HG03520 (cell line): ENCODE measurements at regions not wholly inside any gene's neighbourhood (a gene's known extent, or its start where the extent isn't known, plus 50 kb on each side); places are given as distances from the start of the nearest gene placed in this dataset.

Experiments
- ATAC-seq: cut with Tn5 transposase; IDR thresholded peaks from one replicate; pipeline ENCODE4 v1.9.1; 2021; ENCODE audit warnings: mild to moderate bottlenecking, moderate library complexity; ENCODE audit not compliant: unreplicated experiment

GRCh38 chr5:61596265-61596664 is 264.2 kb downstream of the ZSWIM6 start:
- no peak for ATAC-seq

- no peak for ATAC-seq
Observed at GRCh38 chr5:61597684-61598083, 265.6 kb downstream of the ZSWIM6 start.

- no peak for ATAC-seq
Observed at GRCh38 chr5:61598126-61598525, 266.1 kb downstream of the ZSWIM6 start.

GRCh38 chr5:61599370-61600122 is 267.5 kb downstream of the ZSWIM6 start:
- ATAC-seq = no peak

- no peak for ATAC-seq
Observed at GRCh38 chr5:61600123-61600444, 268.0 kb downstream of the ZSWIM6 start.

DNA sequence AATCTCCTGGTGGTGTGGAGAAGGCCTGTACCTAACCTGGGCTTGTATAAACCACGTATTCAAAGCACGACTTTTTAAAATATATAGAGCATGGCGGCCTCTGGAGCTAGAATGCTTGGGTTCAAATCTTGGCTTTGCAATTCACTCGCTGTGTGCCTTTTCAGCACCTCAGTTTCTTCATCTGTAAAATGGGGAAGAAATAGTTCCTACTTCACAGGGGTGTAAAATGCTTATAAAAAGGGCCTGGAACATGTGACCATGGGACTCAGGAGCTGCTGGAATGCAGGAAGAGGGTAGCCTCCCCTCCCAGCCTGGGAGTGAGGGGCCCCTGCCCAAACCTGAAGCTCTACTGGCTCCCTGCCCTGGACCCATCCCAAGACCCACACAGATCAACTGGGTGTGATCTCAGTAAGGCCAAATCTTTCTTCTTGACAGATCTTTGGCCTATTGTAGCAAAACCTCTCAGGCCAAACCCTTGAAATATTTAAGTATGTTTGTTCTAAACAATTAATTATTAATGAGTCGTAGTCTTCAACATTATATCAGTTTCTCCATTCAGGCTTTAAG is 269.0 kb downstream of the ZSWIM6 start:
- no peak for ATAC-seq

DNA sequence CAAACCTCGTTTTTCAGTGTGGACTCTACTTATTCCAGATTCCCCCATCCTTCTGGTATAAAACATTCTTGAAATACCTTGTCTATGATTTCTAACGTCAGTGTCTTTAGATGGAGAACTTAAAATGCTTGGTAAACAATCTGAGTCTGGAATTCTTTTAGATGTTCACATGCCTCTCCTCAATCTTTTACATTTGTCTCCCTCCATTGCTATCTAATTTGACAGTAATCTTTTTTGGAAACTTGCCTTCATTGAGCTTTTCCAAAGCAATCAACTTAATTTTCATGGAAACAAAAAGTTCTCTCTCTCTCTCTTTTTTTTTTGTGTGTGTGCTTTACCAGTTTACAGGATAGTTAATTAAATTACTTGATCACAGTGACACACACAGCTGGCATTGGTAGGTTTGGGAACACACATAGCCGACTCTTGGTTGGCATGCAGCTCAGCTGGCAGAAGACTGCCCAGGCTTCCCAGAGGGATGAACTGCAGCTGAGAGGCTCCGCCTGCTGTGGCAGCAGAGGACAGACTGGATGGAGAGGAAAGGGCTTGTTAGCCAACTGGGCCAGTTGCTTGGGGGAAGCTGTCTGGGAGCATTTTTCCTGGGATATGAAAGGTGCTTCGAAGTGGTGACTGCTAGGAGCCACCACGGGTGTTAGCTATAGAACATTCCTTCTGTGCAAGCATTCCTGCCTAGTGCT is 271.3 kb downstream of the ZSWIM6 start:
- no peak for ATAC-seq

DNA sequence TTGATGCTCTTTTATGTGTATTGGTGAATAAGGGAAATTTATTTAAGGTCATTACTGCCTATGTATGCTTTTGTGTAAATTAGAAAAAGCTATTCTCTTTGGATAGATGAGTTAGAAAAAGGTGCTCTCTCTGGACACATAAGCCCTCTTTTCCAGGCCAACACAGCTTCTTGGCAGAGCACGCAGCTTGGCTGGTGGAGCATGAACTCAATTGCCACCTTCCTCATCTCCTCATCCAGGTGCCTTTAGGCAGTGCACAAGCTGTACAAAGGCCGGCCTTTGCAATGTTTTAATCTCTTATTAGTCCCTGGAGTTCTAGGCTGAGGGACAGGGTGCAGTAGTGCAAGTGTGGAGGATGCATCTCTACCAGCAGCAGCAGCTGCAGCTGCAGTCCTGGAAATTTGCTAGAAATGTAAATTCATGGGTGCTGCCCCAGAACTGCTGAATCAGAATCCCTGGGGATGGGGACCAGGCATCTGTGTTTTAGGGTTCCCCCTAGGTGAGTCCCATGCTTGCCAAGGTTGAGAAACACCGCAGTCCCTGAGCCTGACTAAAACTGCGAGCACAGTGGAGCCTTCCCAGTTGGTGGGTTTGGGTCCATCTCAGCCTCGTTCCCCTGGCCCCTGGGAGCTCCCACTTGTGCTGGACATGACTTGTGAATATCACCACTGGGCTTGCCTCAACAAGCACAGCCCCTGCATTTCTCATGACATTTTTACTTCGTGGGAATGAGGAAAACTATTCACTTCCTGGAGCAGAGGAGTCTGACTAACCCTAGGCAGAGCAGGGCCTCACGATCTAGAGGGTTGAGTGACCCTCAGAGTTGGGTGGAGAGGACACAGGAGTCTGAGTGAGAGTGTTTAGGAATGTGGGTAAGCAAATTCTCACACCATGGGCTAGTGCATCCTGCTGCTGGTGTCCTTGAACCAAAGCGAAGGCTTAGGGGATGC is 272.3 kb downstream of the ZSWIM6 start:
- no peak for ATAC-seq

DNA sequence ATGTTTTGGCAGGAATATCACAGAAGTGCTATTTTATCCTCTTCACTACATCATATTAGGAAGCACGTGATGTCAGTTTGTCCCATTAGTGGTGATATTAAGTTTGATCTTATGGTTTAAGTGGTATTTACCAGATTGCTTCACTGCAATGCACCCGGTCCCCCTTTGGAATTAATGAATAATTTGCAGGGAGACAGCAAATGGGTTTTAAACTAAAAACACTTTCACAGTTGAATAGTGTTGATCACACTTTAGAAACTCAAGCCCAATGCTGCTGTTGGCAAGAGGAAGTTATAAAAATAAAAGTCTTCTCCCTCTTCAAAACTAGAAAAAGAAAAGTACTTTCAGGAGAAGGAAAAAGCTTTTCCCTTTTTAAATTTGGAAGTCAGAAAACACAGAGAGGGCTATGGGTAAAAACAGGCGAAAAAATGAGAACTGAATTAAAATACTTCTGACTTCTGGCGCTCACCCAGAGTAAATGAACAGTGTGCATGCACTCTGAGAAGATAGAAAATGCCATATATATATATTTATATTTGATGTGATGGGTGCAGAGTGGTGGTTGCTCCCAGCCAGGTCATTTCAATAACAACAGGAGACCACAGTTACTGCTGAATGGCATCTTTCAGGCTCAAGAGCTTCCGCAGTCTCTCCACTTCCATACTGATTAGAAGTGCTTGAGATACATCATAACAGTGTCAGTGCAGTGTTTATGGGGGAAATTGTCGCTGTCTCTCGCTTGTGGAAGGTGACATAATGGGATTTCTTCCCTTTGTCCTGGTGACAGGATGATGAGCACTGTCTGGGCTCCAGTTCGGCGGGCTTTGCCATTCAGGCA is 278.0 kb downstream of the ZSWIM6 start:
- ATAC-seq = no peak

DNA sequence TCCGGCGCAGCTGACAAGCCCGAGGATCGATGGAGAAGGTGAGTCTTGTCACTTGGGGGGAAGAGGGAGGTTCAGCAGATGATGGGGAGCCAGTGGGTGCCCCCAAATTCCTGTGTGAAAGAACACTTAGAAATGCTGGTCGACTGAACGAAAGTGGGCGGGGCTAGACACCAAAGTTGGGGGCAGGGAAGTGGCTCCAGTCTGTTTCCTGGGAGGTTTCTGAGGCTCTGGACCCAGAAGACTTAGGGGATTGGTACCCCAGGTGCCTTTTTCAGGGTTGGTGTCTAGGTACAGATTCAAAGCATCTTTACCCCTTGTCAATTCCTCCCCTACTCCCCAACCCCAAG is 278.6 kb downstream of the ZSWIM6 start:
- no peak for ATAC-seq

GRCh38 chr5:61612431-61612830 is 280.4 kb downstream of the ZSWIM6 start:
- no peak for ATAC-seq

GRCh38 chr5:61613679-61614078 is 281.6 kb downstream of the ZSWIM6 start:
- ATAC-seq = no peak

DNA sequence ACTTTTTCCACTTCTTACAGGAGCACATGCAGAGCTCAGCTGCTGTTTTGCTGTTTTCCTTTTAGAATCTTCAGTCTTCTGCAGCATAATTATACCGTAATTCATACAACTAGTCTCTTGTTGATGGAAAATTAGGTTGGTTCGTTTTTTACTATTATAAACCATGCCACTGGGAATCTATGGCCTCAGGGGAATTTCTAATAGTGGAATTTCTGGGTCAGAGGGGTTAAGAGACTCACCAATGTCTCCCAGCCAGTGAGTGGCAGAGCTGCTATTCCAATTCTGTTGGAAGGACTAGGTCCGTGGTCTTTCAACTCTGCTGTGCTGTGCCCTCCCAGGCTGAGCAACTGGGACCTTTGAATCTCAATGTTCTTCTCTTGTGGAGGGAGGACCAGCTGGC is 282.5 kb downstream of the ZSWIM6 start:
- no peak for ATAC-seq

- no peak for ATAC-seq
Observed at GRCh38 chr5:61617039-61617438, 285.0 kb downstream of the ZSWIM6 start.

DNA sequence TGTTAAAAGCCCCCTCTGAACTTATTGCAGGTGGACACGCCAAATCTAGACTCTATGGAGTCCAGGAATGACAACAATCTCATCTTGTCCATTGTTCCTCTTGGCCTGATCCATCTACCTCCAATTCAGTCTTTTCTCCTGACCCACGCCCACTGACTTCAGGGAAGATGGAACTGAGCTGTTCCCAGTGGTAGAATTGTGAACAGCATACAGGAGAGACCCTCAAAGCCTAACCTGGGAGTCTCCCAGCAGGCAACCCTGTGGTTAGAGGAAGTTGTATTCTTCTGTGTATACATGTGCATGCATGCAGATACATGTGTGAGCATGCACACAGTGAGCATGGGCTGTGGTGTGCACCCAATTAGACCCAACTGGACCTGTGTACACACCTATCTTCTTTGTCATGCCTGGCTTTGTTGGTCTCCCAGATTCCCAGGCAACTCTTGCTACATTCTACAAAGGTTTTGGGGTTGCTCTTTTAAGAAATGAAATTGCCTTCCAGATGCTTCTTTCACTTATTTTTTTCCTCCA is 286.0 kb downstream of the ZSWIM6 start:
- no peak for ATAC-seq

DNA sequence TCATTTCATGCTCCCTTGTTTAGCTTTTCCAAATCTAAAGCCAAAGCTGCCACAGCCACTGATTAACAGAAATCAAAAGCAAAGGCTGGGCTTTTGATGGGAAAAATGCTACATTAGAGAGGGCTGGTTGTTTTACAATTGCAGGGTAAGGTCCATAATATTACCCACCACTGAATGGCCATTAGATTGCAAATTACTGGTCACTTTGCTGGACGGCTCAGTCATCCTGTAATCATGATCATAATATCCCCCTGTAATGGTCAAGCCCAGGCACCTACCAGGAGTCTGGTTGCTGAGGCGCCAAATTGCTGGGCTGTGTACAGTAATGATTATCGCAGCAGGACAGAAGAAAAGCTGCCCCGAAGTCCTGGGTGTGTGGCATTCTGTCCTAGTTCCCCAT is 286.5 kb downstream of the ZSWIM6 start:
- ATAC-seq = no peak

GRCh38 chr5:61619289-61619688 is 287.2 kb downstream of the ZSWIM6 start:
- ATAC-seq = no peak

DNA sequence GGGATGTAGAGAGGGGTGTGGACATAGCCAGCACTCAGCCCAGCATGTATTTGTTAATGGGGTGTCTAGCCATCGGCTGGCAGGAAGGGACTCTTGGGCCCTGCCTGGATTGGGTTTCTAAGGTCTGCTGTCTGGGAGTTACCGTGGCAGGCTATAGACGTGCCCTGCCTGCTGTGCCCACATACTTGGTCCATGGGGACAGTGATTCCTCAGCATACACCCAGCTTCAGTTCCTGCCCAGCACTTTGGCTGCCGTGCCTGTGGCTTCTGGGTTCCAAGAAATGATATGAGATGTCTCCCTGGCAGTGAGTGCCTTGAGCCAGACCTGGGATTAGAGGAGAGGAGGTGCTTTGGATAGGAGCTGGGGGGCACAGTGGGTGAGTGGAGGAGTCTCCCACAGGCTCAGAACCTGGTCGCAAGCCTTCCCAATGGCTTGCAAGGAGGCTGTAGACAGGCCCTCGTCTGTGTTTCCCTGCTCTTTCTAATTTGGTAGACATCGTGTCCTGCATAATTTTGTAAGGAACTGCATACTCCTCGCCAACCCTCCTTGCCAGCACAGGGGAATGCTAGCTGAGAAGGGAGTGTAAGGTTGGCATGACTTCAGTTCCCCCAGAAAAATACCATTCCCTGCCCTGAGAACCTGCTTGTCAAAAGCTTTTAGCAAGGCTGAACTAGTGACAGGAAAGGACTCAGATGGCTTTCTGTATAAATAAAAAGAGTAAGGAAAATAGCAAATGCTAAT is 287.9 kb downstream of the ZSWIM6 start:
- ATAC-seq = no peak

GRCh38 chr5:61620699-61621182 is 288.7 kb downstream of the ZSWIM6 start:
- no peak for ATAC-seq
